ENCODE measurements at regions not wholly inside any gene's neighbourhood (a gene's known extent, or its start where the extent isn't known, plus 50 kb on each side); places are given as distances from the start of the nearest gene placed in this dataset.

DNA sequence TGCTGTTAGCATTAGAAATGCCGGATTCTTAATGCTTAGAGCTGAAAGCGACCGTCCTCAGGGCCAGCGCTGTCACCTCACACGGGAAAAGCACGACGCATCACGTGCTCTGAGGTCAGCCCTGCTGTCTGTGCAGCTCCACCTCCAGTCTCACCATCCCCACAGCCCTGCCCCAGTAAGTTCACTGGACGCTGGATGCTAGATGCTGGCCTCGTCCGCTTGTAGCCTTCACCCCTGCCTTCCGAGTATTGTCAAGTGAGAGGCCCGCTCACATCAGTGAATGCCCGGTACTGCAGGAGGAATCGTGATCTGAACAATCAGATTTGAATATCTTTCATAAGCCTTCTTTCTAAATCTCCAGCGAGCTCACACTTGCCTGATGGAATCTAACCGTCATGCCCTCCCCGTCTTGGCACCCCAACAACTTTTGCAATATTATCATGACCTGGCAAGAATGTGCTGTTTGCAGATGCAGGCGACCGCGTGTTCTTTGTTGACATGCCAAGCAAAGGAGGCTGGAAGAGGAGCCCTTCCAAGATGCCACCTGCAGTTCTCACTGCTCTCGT, 64.9 kb downstream of the DLL1 start:
- ChIA-PET CTCF (no interaction called here), POLR2A (no interaction called here)
- H3K27ac Mint-ChIP-seq, result peak overlapping the region; percentile 22; the same call in 1 of the 2 replicates
- H3K4me3 Mint-ChIP-seq, result no peak overlapping the region
- no peaks in the 10 kb centered on the region; the same call in 1 of the 2 replicates for H3K27me3 Mint-ChIP-seq (ENCODE audit: low read depth)
- ATAC-seq (no peak), DNase-seq (ENCODE audit: low spot score) (no peak)
- no peaks in the 10 kb centered on the region for H3K36me3 Mint-ChIP-seq
- peaks cover 12% of the 10 kb centered on the region for H3K4me1 Mint-ChIP-seq
- no peaks in the 10 kb centered on the region for H3K9me3 Mint-ChIP-seq
- TF ChIP-seq, protein P1, sequence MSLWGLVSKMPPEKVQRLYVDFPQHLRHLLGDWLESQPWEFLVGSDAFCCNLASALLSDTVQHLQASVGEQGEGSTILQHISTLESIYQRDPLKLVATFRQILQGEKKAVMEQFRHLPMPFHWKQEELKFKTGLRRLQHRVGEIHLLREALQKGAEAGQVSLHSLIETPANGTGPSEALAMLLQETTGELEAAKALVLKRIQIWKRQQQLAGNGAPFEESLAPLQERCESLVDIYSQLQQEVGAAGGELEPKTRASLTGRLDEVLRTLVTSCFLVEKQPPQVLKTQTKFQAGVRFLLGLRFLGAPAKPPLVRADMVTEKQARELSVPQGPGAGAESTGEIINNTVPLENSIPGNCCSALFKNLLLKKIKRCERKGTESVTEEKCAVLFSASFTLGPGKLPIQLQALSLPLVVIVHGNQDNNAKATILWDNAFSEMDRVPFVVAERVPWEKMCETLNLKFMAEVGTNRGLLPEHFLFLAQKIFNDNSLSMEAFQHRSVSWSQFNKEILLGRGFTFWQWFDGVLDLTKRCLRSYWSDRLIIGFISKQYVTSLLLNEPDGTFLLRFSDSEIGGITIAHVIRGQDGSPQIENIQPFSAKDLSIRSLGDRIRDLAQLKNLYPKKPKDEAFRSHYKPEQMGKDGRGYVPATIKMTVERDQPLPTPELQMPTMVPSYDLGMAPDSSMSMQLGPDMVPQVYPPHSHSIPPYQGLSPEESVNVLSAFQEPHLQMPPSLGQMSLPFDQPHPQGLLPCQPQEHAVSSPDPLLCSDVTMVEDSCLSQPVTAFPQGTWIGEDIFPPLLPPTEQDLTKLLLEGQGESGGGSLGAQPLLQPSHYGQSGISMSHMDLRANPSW (CRISPR knock-in tag; conservative IDR thresholded peaks at IDR 0.05; ENCODE audit: low read depth), result no peak
- TF ChIP-seq AR (CRISPR knock-in tag; IDR thresholded peaks at IDR 0.05) (no peak), CTCF (IDR thresholded peaks at IDR 0.05) (no peak), MXD4 (CRISPR knock-in tag; IDR thresholded peaks at IDR 0.05; ENCODE audit: borderline replicate concordance) (no peak), ZNF232 (CRISPR knock-in tag; IDR thresholded peaks at IDR 0.05) (no peak), HMGA2 (CRISPR knock-in tag; IDR thresholded peaks at IDR 0.05) (no peak), EMX1 (CRISPR knock-in tag; IDR thresholded peaks at IDR 0.05) (no peak), ELF4 (CRISPR knock-in tag; IDR thresholded peaks at IDR 0.05; ENCODE audit: low read depth) (no peak), ZNF423 (CRISPR knock-in tag; IDR thresholded peaks at IDR 0.05) (no peak), HMGXB4 (CRISPR knock-in tag; IDR thresholded peaks at IDR 0.05) (no peak), TEAD1 (CRISPR knock-in tag; IDR thresholded peaks at IDR 0.05) (no peak)

GRCh38 chr6:170224694-170225660, 65.9 kb downstream of the DLL1 start:
- CTCF ChIA-PET, result no interaction called here
- peak; percentile 21; the same call in 1 of the 2 replicates for ATAC-seq
- Mint-ChIP-seq H3K27me3 (ENCODE audit: low read depth) (no peaks in the 10 kb centered on the region; the same call in 1 of the 2 replicates), H3K4me1 (peaks cover 12% of the 10 kb centered on the region), H3K36me3 (no peaks in the 10 kb centered on the region), H3K27ac (peak overlapping the region; percentile 63; the same call in 1 of the 2 replicates), H3K9me3 (no peaks in the 10 kb centered on the region), H3K4me3 (no peak overlapping the region)
- TF ChIP-seq TEAD1 (CRISPR knock-in tag; IDR thresholded peaks at IDR 0.05) (no peak), ZNF416 (CRISPR knock-in tag; IDR thresholded peaks at IDR 0.05) (no peak), ZNF263 (CRISPR knock-in tag; IDR thresholded peaks at IDR 0.05; ENCODE audit: low read depth) (no peak), JUN (CRISPR knock-in tag; IDR thresholded peaks at IDR 0.05) (no peak), EMX1 (CRISPR knock-in tag; IDR thresholded peaks at IDR 0.05) (no peak), USF2 (CRISPR knock-in tag; IDR thresholded peaks at IDR 0.05) (no peak), ATF6 (CRISPR knock-in tag; IDR thresholded peaks at IDR 0.05) (no peak), KAT7 (CRISPR knock-in tag; IDR thresholded peaks at IDR 0.05; ENCODE audit: borderline replicate concordance) (no peak), ZNF423 (CRISPR knock-in tag; IDR thresholded peaks at IDR 0.05) (no peak), FOXJ3 (CRISPR knock-in tag; IDR thresholded peaks at IDR 0.05; ENCODE audit: borderline replicate concordance) (no peak), TEAD4 (CRISPR knock-in tag; IDR thresholded peaks at IDR 0.05) (no peak)
- no peak for DNase-seq (ENCODE audit: low spot score)
- POLR2A ChIA-PET, result no interaction called here

All from WTC11 (cell line).